ENCODE measurements at regions not wholly inside any gene's neighbourhood (a gene's known extent, or its start where the extent isn't known, plus 50 kb on each side); places are given as distances from the start of the nearest gene placed in this dataset.
A peak's percentile ranks its signal among the peaks of the same experiment; 100 is the strongest.

- DNase-seq: no peak
These were observed 51.3 kb upstream of the LRRN2 start for GRCh38 chr1:204736836-204737235.

DNA sequence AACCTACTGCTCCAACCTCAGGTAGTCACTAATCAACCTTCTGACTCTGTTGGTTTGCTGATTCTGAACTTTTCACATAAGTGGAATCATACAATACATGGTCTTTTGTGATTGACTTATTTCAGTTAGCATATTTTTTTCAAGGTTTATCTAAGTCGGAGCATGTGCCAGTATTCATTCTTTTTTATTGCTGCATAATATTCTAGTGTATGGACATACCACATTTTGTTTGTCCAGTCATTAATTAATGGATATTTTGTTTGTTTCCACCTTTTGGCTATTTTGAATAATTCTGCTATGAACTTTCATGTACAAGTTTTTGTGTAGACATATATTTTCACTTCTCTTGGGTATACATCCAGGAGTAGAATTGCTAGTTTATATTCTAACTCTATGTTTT lies 53.0 kb upstream of the LRRN2 start:
- DNase-seq: no peak

DNA sequence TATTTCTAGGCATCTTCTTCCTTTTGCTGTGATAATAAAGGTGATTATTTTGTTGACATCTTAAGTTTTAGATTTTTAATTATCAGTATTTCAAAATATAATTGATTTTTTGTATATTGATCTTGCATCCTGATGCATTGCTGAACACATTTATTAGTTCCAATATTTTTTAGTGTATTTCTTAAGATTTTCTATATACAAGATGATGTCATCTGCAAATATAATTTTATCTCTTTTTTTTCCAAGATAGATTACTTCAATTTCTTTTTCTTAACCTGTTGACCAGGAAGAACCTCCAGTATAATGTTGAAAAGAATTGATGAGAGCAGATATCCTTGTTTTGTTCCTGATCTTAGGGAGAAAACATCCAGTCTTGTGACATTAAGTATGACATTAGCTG lies 54.8 kb upstream of the LRRN2 start:
- no peak for DNase-seq

- no peak for DNase-seq
These were observed 55.9 kb upstream of the LRRN2 start for GRCh38 chr1:204741440-204741839.

- DNase-seq: no peak
These were observed 57.2 kb upstream of the LRRN2 start for GRCh38 chr1:204742676-204743251.

DNA sequence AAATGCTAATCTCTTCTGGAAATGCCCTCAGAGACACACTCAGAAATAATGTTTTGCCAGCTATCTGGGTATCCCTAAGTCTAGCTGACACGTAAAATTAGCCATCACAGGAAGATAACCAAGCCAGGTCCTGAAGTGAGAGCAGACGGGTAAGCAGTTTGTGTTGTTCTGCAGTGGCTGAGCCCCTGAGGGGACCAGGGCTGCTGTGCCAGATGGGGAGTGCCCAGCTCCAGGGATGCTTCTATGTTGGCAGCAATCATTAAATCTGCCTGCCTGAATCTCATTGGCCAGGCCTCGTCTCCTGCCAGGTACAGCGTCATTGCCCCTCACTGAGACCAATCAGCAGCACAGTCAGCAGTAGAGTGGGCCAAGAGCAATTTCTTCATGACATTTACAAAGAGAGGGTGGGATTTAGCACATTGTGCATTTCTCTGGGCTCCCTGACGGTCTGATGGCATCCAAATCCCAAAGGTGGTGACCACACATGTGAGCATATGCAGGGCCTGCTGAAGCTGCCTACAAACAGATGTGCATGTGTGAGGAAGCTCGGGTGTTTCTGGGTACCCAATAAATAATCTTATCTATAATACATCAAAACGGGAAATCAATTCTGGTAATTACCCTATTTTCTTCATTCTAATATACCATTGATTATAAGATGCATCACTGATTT lies 58.7 kb upstream of the LRRN2 start:
- no peak for DNase-seq

- DNase-seq: peak; percentile 22
These were observed 61.4 kb upstream of the LRRN2 start for GRCh38 chr1:204746838-204747442.

GRCh38 chr1:204751480-204751879 lies 65.9 kb upstream of the LRRN2 start:
- no peak for DNase-seq

- no peak for DNase-seq
These were observed 66.5 kb upstream of the LRRN2 start for GRCh38 chr1:204751883-204752687.

- no peak for DNase-seq
These were observed 67.1 kb upstream of the LRRN2 start for GRCh38 chr1:204752688-204753040.

DNA sequence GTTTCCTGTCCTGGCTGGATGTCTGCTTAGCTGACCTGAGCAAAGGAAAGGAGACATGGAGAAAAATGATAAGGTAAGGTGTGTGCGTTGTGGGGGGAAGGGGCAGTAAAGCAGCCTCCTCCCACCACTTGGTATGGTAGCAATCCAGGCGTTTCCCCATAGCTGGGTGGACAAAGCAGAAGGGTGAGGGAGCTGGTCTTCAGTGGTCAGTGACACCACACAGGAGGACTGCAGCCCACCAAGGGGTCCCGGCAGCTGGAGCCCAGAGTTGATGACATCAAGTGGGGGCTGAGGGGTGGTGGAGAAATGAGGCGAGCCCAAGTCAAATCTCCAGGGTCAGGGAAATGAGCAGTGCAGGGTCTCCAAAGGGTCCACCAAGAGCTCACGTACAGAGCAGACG lies 69.3 kb upstream of the LRRN2 start:
- DNase-seq: no peak

GRCh38 chr1:204756349-204756748 lies 70.8 kb upstream of the LRRN2 start:
- DNase-seq: no peak

- no peak for DNase-seq
These were observed 71.3 kb upstream of the LRRN2 start for GRCh38 chr1:204756811-204757210.

GRCh38 chr1:204758601-204759000 lies 73.1 kb upstream of the LRRN2 start:
- no peak for DNase-seq

GRCh38 chr1:204760350-204760749 lies 74.8 kb upstream of the LRRN2 start:
- no peak for DNase-seq

GRCh38 chr1:204760757-204761156 lies 75.2 kb upstream of the LRRN2 start:
- no peak for DNase-seq

DNA sequence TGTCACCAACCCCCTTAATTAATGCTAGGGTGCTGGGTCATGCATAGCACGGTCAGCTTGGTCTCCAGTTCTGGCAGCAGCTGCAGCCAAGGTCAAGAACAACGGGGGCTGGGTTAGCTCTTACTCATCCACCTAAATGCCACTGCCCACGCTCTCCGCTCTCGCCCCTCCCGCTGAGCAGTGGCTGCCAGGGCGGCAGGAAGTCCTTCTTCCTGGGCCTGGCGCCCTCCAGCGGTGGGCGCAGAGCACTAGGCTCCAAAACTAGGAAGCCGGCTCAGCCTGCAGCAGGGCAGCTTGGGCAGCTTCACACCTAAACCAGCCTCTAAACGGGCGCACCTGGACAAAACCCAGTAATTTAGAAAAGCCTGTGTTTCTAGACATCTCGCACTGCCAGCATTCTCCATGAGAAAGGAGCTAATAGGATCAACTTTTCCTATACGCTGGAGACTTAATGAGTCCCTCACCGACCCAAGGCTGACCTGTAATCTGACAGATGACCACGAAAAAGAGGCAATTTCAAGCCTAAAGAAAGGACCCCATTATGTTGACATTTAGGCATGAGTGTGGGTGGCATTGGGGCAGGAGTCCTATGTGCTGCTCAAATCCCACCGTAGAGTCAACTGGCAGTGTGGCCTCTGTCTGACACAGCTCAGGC lies 78.4 kb upstream of the LRRN2 start:
- DNase-seq: peak; percentile 36

- DNase-seq: no peak
These were observed 84.5 kb upstream of the LRRN2 start for GRCh38 chr1:204769997-204770396.

GRCh38 chr1:204771358-204771757 lies 85.8 kb upstream of the LRRN2 start:
- DNase-seq: no peak

GRCh38 chr1:204773246-204773645 lies 87.7 kb upstream of the LRRN2 start:
- no peak for DNase-seq

DNA sequence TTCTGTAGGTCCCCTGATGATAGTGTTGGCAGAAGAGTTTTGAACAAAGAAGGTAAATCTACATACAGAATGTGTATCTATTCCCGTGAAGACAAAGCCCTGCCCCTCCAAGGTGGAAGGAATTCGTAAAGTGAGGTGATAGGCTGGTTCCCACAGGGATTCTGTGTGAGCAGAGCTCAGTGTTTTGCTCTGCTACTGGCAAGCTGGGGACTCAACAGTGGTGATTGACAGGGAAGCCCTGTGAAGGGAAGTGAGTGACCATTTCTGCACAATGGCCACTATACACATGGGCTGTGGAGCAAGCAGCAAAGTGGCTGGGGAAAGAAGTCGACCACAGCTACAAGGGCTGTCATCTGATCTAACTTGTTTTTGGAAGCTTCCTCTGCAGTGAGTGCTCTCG lies 90.0 kb upstream of the LRRN2 start:
- no peak for DNase-seq

DNA sequence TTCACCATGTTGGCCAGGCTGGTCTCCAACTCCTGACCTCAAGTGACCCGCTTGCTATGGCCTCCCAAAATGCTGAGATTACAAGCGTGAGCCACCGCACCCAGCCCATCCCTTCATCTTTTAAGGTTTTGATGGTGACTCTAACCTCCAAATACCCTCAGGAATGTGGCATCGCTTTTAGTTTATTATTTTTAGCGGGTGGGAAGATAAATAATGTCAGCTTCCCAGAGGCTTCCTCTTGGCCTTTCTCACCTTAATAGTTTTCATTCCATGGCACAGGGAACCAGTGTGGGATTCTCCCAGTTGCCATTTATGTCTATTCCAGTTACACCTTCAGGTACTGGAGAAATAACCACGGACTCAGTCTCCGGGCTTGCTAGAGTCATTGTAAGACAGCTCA lies 92.1 kb upstream of the LRRN2 start:
- no peak for DNase-seq

DNA sequence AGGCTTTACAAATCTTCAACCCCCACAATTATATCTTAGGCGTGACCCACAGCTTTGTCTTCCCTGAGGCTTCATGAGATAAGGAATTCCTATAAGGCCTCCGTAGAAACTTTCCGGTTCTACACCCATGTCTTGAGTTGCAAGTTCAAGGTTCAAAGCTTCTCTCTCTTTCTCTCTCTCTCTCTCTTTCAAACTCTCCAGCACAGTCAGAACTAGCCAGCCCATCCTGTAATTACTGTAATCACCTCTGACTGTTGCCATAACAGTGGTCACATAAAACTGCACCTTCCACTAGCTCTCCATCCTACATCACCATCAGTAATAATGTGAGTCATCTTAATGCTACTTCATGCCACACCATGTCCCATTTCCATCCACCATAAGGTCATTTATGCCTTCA lies 90.0 kb upstream of the NFASC start:
- DNase-seq: no peak

Measured in activated effector memory CD4-positive, alpha-beta T cell treated with Interleukin-2 at 50 U/mL for 16 hours (primary cell).